RPMI8226 (cell line): ENCODE measurements at regions not wholly inside any gene's neighbourhood (a gene's known extent, or its start where the extent isn't known, plus 50 kb on each side); places are given as distances from the start of the nearest gene placed in this dataset.
"Not testable (repeated sequence)": the region's sequence is repeated elsewhere in the genome, so short reads cannot be mapped to it uniquely, and the experiment has no call there.

Source experiments
- DNase-seq: peaks from one replicate; pipeline ENCODE4 v3.0.0-alpha.2; 2015

- DNase-seq = no peak
Observed at GRCh38 chr12:24664161-24664880, 284.6 kb downstream of the BCAT1 start.

- peak; percentile 41 for DNase-seq
Observed at GRCh38 chr12:24661657-24662096, 287.2 kb downstream of the BCAT1 start.

GRCh38 chr12:24659016-24659415, 289.9 kb downstream of the BCAT1 start:
- no peak for DNase-seq

- DNase-seq = not testable (repeated sequence)
Observed at GRCh38 chr12:24654344-24654743, 294.6 kb downstream of the BCAT1 start.

- DNase-seq = no peak
Observed at GRCh38 chr12:24649634-24650033, 299.3 kb downstream of the BCAT1 start.

GRCh38 chr12:24649209-24649608, 299.7 kb downstream of the BCAT1 start:
- no peak for DNase-seq

GRCh38 chr12:24645254-24645653, 303.6 kb downstream of the BCAT1 start:
- no peak for DNase-seq

GRCh38 chr12:24643120-24644119, 305.5 kb downstream of the BCAT1 start:
- DNase-seq = no peak

GRCh38 chr12:24639641-24640040, 309.3 kb downstream of the BCAT1 start:
- DNase-seq = no peak

GRCh38 chr12:24632466-24632865, 316.4 kb downstream of the BCAT1 start:
- DNase-seq = no peak

- DNase-seq = no peak
Observed at GRCh38 chr12:24631676-24632426, 317.1 kb downstream of the BCAT1 start.

GRCh38 chr12:24630856-24631255, 318.0 kb downstream of the BCAT1 start:
- DNase-seq = no peak

GRCh38 chr12:24630446-24630845, 318.5 kb downstream of the BCAT1 start:
- no peak for DNase-seq

GRCh38 chr12:24625103-24625502, 323.8 kb downstream of the BCAT1 start:
- DNase-seq = no peak

GRCh38 chr12:24619954-24620353, 328.9 kb downstream of the BCAT1 start:
- not testable (repeated sequence) for DNase-seq

GRCh38 chr12:24617471-24617870, 331.4 kb downstream of the BCAT1 start:
- no peak for DNase-seq

GRCh38 chr12:24615967-24616411, 332.9 kb downstream of the BCAT1 start:
- DNase-seq = no peak

- DNase-seq = no peak
Observed at GRCh38 chr12:24608637-24609285, 340.1 kb downstream of the BCAT1 start.

- no peak for DNase-seq
Observed at GRCh38 chr12:24608108-24608507, 340.8 kb downstream of the BCAT1 start.

GRCh38 chr12:24605916-24606315, 343.0 kb downstream of the BCAT1 start:
- no peak for DNase-seq

GRCh38 chr12:24605466-24605865, 343.4 kb downstream of the BCAT1 start:
- DNase-seq = no peak

- no peak for DNase-seq
Observed at GRCh38 chr12:24603371-24603770, 345.5 kb downstream of the BCAT1 start.
